NCI-H1417 (cell line): ENCODE measurements at regions not wholly inside any gene's neighbourhood (a gene's known extent, or its start where the extent isn't known, plus 50 kb on each side); places are given as distances from the start of the nearest gene placed in this dataset.
"Not testable (repeated sequence)": the region's sequence is repeated elsewhere in the genome, so short reads cannot be mapped to it uniquely, and the experiment has no call there.

Experiments used
- DNase-seq, 3 experiments: peaks; one replicate each; lab custom pipeline; 2025; lab: John Stamatoyannopoulos, UW

- DNase-seq, result no peak
These were observed 768.6 kb downstream of the UQCRFS1 start for GRCh38 chr19:28444362-28444761.

GRCh38 chr19:28443361-28443760, 769.6 kb downstream of the UQCRFS1 start:
- no peak for DNase-seq

GRCh38 chr19:28437390-28438346, 775.3 kb downstream of the UQCRFS1 start:
- DNase-seq, result no peak

GRCh38 chr19:28436320-28436719, 776.6 kb downstream of the UQCRFS1 start:
- DNase-seq, result peak in 2 of 3 experiments; percentile 7 to 63

GRCh38 chr19:28435551-28436271, 777.2 kb downstream of the UQCRFS1 start:
- no peak for DNase-seq

GRCh38 chr19:28434794-28435193, 778.2 kb downstream of the UQCRFS1 start:
- DNase-seq, result not testable (repeated sequence)

- DNase-seq, result not testable (repeated sequence)
These were observed 778.6 kb downstream of the UQCRFS1 start for GRCh38 chr19:28434365-28434764.

- DNase-seq, result not testable (repeated sequence)
These were observed 779.8 kb downstream of the UQCRFS1 start for GRCh38 chr19:28433166-28433565.

GRCh38 chr19:28430214-28430613, 782.7 kb downstream of the UQCRFS1 start:
- DNase-seq, result no peak

- no peak for DNase-seq
These were observed 783.6 kb downstream of the UQCRFS1 start for GRCh38 chr19:28429356-28429755.

GRCh38 chr19:28428663-28429348, 784.1 kb downstream of the UQCRFS1 start:
- DNase-seq, result peak in 1 of 3 experiments; percentile 20

- DNase-seq, result no peak
These were observed 785.4 kb downstream of the UQCRFS1 start for GRCh38 chr19:28427376-28428083.

GRCh38 chr19:28426730-28427225, 786.2 kb downstream of the UQCRFS1 start:
- DNase-seq, result no peak

- no peak for DNase-seq
These were observed 786.7 kb downstream of the UQCRFS1 start for GRCh38 chr19:28426110-28426729.

GRCh38 chr19:28425046-28425931, 787.7 kb downstream of the UQCRFS1 start:
- DNase-seq, result peak in 1 of 3 experiments; percentile 2

GRCh38 chr19:28424662-28425045, 788.3 kb downstream of the UQCRFS1 start:
- no peak for DNase-seq

- no peak for DNase-seq
These were observed 788.9 kb downstream of the UQCRFS1 start for GRCh38 chr19:28424077-28424476.

GRCh38 chr19:28422791-28423650, 789.9 kb downstream of the UQCRFS1 start:
- DNase-seq, result no peak

- DNase-seq, result no peak
These were observed 790.9 kb downstream of the UQCRFS1 start for GRCh38 chr19:28422046-28422445.
